ENCODE measurements at regions not wholly inside any gene's neighbourhood (a gene's known extent, or its start where the extent isn't known, plus 50 kb on each side); places are given as distances from the start of the nearest gene placed in this dataset.

GRCh38 chr5:136528481-136529030 is 163.2 kb upstream of the TRPC7 start:
- Histone ChIP-seq H3K4me3 (no peak overlapping the region), H3K27ac (no peak overlapping the region), H3K36me3 (no peaks in the 10 kb centered on the region), H3K27me3 (replicated peaks; ENCODE audit: insufficient read depth) (no peaks in the 10 kb centered on the region), H3K9me3 (no peaks in the 10 kb centered on the region), H3K4me1 (replicated peaks) (no peaks in the 10 kb centered on the region)
- 45% methylated on average over 2 of the region's 2 CpGs for WGBS
- no peak for DNase-seq (ENCODE audit: low spot score)
- intact Hi-C loops (cut with DNase I): no loop called here
- no peak for TF ChIP-seq POLR2A (IDR thresholded peaks at IDR 0.05)

- Histone ChIP-seq H3K4me1 (replicated peaks) (no peaks in the 10 kb centered on the region), H3K27me3 (replicated peaks; ENCODE audit: insufficient read depth) (no peaks in the 10 kb centered on the region), H3K9me3 (no peaks in the 10 kb centered on the region), H3K36me3 (no peaks in the 10 kb centered on the region), H3K27ac (no peak overlapping the region), H3K4me3 (no peak overlapping the region)
- TF ChIP-seq CTCF (IDR thresholded peaks at IDR 0.05) (no peak), POLR2AphosphoS5 (IDR thresholded peaks at IDR 0.05) (no peak), POLR2A (IDR thresholded peaks at IDR 0.05) (no peak)
- intact Hi-C loops (cut with DNase I): no loop called here
- DNase-seq (ENCODE audit: low spot score): no peak
- 64% methylated on average over 4 of the region's 4 CpGs for WGBS
Observed at GRCh38 chr5:136527311-136527710, 162.0 kb upstream of the TRPC7 start.

DNA sequence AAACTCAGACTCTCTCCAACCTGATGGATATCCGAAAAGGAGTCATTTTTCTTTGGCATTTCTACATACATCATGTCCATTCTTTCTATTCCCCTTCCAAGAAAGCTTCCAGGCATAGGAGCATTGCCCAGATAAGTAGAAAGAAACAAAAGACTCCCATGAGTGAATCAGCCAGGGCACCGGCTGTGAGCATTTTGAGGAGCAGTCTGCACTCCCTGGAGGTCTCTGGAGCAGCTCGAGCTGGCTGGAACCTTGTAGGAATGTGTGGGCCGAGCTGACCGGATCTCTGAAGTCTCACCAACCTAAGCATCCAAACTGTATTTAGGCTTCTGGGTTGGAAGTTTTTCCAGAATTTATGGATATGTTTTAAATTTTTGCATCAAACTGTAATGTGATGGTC is 161.4 kb upstream of the TRPC7 start:
- Histone ChIP-seq H3K4me3 (no peak overlapping the region), H3K36me3 (no peaks in the 10 kb centered on the region), H3K9me3 (no peaks in the 10 kb centered on the region), H3K27ac (no peak overlapping the region), H3K4me1 (replicated peaks) (no peaks in the 10 kb centered on the region), H3K27me3 (replicated peaks; ENCODE audit: insufficient read depth) (no peaks in the 10 kb centered on the region)
- TF ChIP-seq CTCF (IDR thresholded peaks at IDR 0.05): no peak
- TF ChIP-seq POLR2AphosphoS5 (IDR thresholded peaks at IDR 0.05): no peak
- no peak for TF ChIP-seq POLR2A (IDR thresholded peaks at IDR 0.05)
- intact Hi-C loops (cut with DNase I): no loop called here
- WGBS: 67% methylated on average over 5 of the region's 5 CpGs
- DNase-seq (ENCODE audit: low spot score): no peak

DNA sequence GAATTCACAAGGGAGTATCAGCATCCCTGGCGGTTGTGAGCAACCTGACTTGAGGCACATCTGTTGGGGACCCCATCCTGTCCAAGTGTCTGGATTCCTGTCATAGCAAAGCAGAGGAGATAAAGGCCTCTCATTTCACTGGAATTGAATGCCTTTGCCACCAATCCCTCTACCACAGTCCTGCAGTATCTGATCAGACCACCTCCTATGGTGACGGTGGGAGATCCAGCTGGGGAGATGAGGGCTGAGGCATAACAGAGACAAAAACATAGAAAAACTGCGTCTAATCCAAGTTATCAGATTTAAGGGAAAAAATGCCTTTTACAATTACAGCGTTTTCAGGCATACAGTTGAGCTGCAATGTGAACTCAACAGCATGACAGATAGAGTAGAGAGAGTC is 160.7 kb upstream of the TRPC7 start:
- DNase-seq (ENCODE audit: low spot score): no peak
- no peaks in the 10 kb centered on the region for H3K4me1 ChIP-seq (replicated peaks)
- H3K27ac ChIP-seq: no peak overlapping the region
- TF ChIP-seq POLR2AphosphoS5 (IDR thresholded peaks at IDR 0.05) (no peak), POLR2A (IDR thresholded peaks at IDR 0.05) (no peak), CTCF (IDR thresholded peaks at IDR 0.05) (no peak)
- no peaks in the 10 kb centered on the region for H3K9me3 ChIP-seq
- no peaks in the 10 kb centered on the region for H3K36me3 ChIP-seq
- H3K27me3 ChIP-seq (replicated peaks; ENCODE audit: insufficient read depth): no peaks in the 10 kb centered on the region
- no peak overlapping the region for H3K4me3 ChIP-seq
- intact Hi-C loops (cut with DNase I): no loop called here
- WGBS: 66% methylated on average over 4 of the region's 4 CpGs

GRCh38 chr5:136525597-136525996 is 160.3 kb upstream of the TRPC7 start:
- H3K36me3 ChIP-seq: no peaks in the 10 kb centered on the region
- no peak overlapping the region for H3K4me3 ChIP-seq
- intact Hi-C loops (cut with DNase I): no loop called here
- TF ChIP-seq CTCF (IDR thresholded peaks at IDR 0.05) (no peak), POLR2A (IDR thresholded peaks at IDR 0.05) (no peak), POLR2AphosphoS5 (IDR thresholded peaks at IDR 0.05) (no peak)
- H3K4me1 ChIP-seq (replicated peaks): no peaks in the 10 kb centered on the region
- H3K9me3 ChIP-seq: no peaks in the 10 kb centered on the region
- H3K27ac ChIP-seq: no peak overlapping the region
- DNase-seq (ENCODE audit: low spot score): no peak
- 31% methylated on average over 2 of the region's 2 CpGs for WGBS
- H3K27me3 ChIP-seq (replicated peaks; ENCODE audit: insufficient read depth): no peaks in the 10 kb centered on the region

All from prostate gland (tissue), 2 donors.